ENCODE measurements at regions not wholly inside any gene's neighbourhood (a gene's known extent, or its start where the extent isn't known, plus 50 kb on each side); places are given as distances from the start of the nearest gene placed in this dataset.

DNA sequence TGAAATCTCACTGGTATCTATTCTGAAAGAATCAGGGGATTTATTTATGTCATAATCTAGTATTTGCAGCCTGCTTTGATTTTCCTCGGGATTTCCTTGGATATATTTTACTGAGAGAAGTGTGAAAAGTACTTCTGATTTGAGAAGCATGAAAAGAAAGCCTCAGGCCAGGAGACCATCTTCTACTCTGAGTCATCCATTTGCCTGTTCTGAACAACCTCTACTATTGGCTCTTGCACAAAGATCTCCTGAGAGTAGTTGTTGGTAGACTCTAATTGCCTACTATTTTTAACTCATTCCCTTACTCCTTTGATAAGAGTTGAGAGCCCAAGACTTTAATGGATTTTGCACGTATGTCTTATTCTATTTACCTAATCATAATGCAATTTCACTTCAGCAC, 318.9 kb downstream of the BCHE start:
- Mint-ChIP-seq H3K27me3 (no peaks in the 10 kb centered on the region), H3K9me3 (ENCODE audit: low read depth) (no peaks in the 10 kb centered on the region), H3K36me3 (ENCODE audit: insufficient read depth) (no peaks in the 10 kb centered on the region), H3K4me3 (ENCODE audit: low read depth) (no peak overlapping the region), H3K4me1 (ENCODE audit: low read depth) (no peaks in the 10 kb centered on the region), H3K27ac (no peak overlapping the region)
- TF ChIP-seq, protein P1, sequence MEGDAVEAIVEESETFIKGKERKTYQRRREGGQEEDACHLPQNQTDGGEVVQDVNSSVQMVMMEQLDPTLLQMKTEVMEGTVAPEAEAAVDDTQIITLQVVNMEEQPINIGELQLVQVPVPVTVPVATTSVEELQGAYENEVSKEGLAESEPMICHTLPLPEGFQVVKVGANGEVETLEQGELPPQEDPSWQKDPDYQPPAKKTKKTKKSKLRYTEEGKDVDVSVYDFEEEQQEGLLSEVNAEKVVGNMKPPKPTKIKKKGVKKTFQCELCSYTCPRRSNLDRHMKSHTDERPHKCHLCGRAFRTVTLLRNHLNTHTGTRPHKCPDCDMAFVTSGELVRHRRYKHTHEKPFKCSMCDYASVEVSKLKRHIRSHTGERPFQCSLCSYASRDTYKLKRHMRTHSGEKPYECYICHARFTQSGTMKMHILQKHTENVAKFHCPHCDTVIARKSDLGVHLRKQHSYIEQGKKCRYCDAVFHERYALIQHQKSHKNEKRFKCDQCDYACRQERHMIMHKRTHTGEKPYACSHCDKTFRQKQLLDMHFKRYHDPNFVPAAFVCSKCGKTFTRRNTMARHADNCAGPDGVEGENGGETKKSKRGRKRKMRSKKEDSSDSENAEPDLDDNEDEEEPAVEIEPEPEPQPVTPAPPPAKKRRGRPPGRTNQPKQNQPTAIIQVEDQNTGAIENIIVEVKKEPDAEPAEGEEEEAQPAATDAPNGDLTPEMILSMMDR (IDR thresholded peaks at IDR 0.05; ENCODE audit: unreplicated experiment) = no peak
- no peak for DNase-seq (ENCODE audit: low spot score, unreplicated experiment)

GRCh38 chr3:165513715-165514701, 317.8 kb upstream of the SLITRK3 start:
- TF ChIP-seq, protein P1 (IDR thresholded peaks at IDR 0.05; ENCODE audit: unreplicated experiment) = no peak
- H3K4me1 Mint-ChIP-seq (ENCODE audit: low read depth) = peaks cover 4% of the 10 kb centered on the region
- peaks cover 4% of the 10 kb centered on the region for H3K9me3 Mint-ChIP-seq (ENCODE audit: low read depth)
- no peaks in the 10 kb centered on the region for H3K27me3 Mint-ChIP-seq
- H3K36me3 Mint-ChIP-seq (ENCODE audit: insufficient read depth) = no peaks in the 10 kb centered on the region
- H3K4me3 Mint-ChIP-seq (ENCODE audit: low read depth) = no peak overlapping the region
- no peak for DNase-seq (ENCODE audit: low spot score, unreplicated experiment)
- H3K27ac Mint-ChIP-seq = no peak overlapping the region

GRCh38 chr3:165507576-165507975, 311.4 kb upstream of the SLITRK3 start:
- no peak for DNase-seq (ENCODE audit: low spot score, unreplicated experiment)
- Mint-ChIP-seq H3K27ac (no peak overlapping the region), H3K36me3 (ENCODE audit: insufficient read depth) (peaks cover 12% of the 10 kb centered on the region), H3K4me3 (ENCODE audit: low read depth) (no peak overlapping the region), H3K27me3 (no peaks in the 10 kb centered on the region), H3K4me1 (ENCODE audit: low read depth) (peaks cover 24% of the 10 kb centered on the region), H3K9me3 (ENCODE audit: low read depth) (peaks cover 22% of the 10 kb centered on the region)
- TF ChIP-seq, protein P1 (IDR thresholded peaks at IDR 0.05; ENCODE audit: unreplicated experiment) = no peak

DNA sequence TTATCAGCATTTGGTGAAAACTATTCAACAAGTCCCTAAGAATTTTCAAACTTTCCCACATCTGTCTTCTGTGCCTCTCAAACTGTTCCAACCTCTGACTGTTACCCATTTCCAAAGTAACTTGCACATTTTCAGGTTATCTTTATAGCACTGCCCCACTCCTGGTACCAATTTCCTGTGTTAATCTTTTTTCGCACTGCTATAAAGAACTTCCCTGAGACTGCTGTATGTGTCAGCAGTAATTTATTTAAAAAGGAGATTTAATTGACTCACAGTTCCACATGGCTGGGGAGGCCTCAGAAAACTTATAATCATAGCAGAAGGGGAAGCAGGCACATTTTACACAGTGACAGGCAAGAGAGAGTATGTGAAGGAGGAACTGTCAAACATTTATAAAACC, 310.9 kb upstream of the SLITRK3 start:
- no peak overlapping the region for H3K27ac Mint-ChIP-seq
- peaks cover 22% of the 10 kb centered on the region for H3K9me3 Mint-ChIP-seq (ENCODE audit: low read depth)
- peaks cover 28% of the 10 kb centered on the region for H3K4me1 Mint-ChIP-seq (ENCODE audit: low read depth)
- TF ChIP-seq, protein P1 (IDR thresholded peaks at IDR 0.05; ENCODE audit: unreplicated experiment) = no peak
- no peaks in the 10 kb centered on the region for H3K27me3 Mint-ChIP-seq
- H3K36me3 Mint-ChIP-seq (ENCODE audit: insufficient read depth) = peaks cover 12% of the 10 kb centered on the region
- no peak for DNase-seq (ENCODE audit: low spot score, unreplicated experiment)
- no peak overlapping the region for H3K4me3 Mint-ChIP-seq (ENCODE audit: low read depth)

- no peaks in the 10 kb centered on the region for H3K27me3 Mint-ChIP-seq
- H3K27ac Mint-ChIP-seq = no peak overlapping the region
- no peak overlapping the region for H3K4me3 Mint-ChIP-seq (ENCODE audit: low read depth)
- H3K36me3 Mint-ChIP-seq (ENCODE audit: insufficient read depth) = peaks cover 12% of the 10 kb centered on the region
- TF ChIP-seq, protein P1 (IDR thresholded peaks at IDR 0.05; ENCODE audit: unreplicated experiment) = no peak
- no peak for DNase-seq (ENCODE audit: low spot score, unreplicated experiment)
- H3K9me3 Mint-ChIP-seq (ENCODE audit: low read depth) = peaks cover 20% of the 10 kb centered on the region
- H3K4me1 Mint-ChIP-seq (ENCODE audit: low read depth) = peaks cover 28% of the 10 kb centered on the region
Measured at GRCh38 chr3:165505657-165506056, 309.5 kb upstream of the SLITRK3 start.
